ENCODE measurements at regions not wholly inside any gene's neighbourhood (a gene's known extent, or its start where the extent isn't known, plus 50 kb on each side); places are given as distances from the start of the nearest gene placed in this dataset.

GRCh38 chr5:143521141-143521540 lies 117.7 kb upstream of the NR3C1 start:
- TF ChIP-seq, protein P1, sequence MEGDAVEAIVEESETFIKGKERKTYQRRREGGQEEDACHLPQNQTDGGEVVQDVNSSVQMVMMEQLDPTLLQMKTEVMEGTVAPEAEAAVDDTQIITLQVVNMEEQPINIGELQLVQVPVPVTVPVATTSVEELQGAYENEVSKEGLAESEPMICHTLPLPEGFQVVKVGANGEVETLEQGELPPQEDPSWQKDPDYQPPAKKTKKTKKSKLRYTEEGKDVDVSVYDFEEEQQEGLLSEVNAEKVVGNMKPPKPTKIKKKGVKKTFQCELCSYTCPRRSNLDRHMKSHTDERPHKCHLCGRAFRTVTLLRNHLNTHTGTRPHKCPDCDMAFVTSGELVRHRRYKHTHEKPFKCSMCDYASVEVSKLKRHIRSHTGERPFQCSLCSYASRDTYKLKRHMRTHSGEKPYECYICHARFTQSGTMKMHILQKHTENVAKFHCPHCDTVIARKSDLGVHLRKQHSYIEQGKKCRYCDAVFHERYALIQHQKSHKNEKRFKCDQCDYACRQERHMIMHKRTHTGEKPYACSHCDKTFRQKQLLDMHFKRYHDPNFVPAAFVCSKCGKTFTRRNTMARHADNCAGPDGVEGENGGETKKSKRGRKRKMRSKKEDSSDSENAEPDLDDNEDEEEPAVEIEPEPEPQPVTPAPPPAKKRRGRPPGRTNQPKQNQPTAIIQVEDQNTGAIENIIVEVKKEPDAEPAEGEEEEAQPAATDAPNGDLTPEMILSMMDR (IDR thresholded peaks at IDR 0.05; ENCODE audit: insufficient read depth, low read length) = no peak
- TF ChIP-seq POLR2AphosphoS5 (IDR thresholded peaks at IDR 0.05; ENCODE audit: low read depth) = no peak

Measured in HL-60 (cell line).